CD4-positive, alpha-beta T cell treated with Interleukin-17A for 4 hours (primary cell): ENCODE measurements at regions not wholly inside any gene's neighbourhood (a gene's known extent, or its start where the extent isn't known, plus 50 kb on each side); places are given as distances from the start of the nearest gene placed in this dataset.

ENCODE experiments used
- DNase-seq: peaks from one replicate; pipeline ENCODE4 v3.0.0-alpha.2; 2020; ENCODE audit warnings: mixed read lengths

GRCh38 chr5:14967166-14967565 is 95.6 kb upstream of the ANKH start:
- DNase-seq = no peak

DNA sequence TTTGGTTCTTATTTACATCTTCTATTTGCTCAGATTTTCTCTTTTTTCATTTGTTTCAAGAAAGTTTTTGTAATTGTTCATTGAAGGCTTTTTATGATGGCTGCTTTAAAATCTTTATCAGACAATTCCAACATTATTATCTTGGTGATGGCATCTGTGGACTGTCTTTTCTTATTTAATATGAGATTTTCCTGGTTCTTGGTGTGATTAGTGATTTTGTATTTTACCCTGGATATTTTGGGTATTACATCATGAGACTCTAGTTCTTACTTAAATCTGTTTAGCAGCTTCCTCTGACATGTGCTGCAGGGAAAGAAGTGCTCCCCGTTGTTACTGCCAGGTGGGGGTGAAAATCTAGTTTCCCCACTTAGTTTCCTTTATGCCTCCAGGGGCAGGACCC is 94.2 kb upstream of the ANKH start:
- no peak for DNase-seq

DNA sequence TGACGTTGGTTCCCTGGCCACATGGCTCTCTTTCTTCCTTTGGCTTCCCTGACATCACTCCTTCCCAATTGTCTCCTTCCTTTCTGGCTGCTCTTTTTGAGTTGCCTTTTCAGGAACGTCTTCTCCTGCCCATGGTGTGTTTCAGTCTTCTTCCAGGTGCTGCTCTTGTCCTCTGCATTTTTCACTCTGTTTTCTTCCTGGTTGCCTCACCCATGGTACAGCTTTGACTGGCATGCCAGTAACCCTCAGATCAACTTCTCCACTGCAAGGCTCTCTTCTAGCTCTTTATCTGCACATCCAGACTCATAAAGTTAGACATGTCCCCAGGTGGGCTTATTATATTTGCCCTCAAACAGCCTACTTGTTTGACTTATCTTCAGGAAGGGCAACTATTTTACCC is 91.0 kb upstream of the ANKH start:
- no peak for DNase-seq

- no peak for DNase-seq
These were observed 88.5 kb upstream of the ANKH start for GRCh38 chr5:14960120-14960462.

- DNase-seq = no peak
These were observed 88.0 kb upstream of the ANKH start for GRCh38 chr5:14959399-14960119.

DNA sequence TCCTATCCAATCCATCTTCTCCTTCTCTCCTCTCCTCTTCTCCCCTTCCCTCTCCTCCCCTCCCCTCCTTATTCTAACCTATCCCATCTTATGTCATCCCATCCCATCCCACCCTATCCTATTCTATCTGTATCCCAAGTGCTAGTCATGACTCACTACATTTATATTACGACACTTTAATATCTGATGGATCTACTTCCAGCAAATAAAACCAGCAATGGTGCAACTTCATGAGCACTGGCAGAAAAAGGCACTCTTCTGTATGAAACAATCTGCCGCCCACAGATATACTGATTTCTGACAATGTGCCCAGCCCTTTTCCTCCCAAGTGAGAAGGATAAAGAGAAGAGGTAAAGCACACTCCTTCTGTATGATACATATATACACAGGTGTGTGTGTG is 86.6 kb upstream of the ANKH start:
- no peak for DNase-seq

GRCh38 chr5:14956423-14957046 is 85.0 kb upstream of the ANKH start:
- no peak for DNase-seq

GRCh38 chr5:14954616-14955343 is 83.2 kb upstream of the ANKH start:
- DNase-seq = no peak

GRCh38 chr5:14954216-14954615 is 82.6 kb upstream of the ANKH start:
- DNase-seq = no peak

DNA sequence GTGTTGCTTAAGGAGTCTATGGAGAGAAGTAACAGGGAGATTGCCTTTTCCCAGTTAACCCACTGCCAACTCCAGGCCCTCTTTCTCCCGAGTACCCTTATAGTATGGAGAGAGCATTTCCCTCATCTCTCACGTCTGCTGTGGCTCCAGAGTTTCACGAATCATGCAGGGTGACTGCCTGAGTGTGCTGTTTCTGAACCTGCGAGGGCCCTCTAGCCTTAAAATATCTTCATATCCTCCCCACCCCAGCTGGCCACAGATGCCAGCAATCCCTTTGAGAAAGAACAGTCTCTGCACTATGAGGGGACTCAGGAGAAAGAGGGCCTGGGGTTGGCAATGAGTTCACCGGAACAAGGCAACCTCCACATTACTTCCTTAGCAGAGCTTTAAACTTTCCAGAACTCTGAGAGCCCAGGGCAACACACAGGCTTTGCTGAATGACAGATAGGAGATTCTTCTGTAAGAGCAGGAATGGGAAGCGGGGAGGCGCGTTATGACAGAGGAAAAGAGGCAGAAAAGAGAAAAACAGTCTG is 81.6 kb upstream of the ANKH start:
- no peak for DNase-seq

DNA sequence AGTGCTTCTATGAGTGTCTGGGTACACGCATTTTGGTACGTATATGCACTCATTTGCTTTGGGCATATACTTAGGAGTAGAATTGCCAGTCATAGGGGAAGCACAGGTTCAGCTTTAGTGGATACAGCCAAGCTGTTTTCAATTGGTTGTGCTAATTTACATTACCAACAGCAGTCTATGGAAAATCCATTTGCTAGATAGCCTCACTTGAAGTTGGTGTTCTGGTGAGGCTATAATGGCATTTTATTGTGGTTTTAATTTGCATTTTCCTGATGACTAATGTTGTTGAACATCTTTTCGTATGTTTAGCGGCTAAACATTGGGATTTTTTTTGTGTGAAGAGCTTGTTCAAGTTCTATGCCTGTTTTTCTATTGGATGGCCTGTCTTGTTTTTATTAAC is 76.8 kb upstream of the ANKH start:
- no peak for DNase-seq

GRCh38 chr5:14946815-14947620 is 75.4 kb upstream of the ANKH start:
- peak; percentile 52 for DNase-seq

DNA sequence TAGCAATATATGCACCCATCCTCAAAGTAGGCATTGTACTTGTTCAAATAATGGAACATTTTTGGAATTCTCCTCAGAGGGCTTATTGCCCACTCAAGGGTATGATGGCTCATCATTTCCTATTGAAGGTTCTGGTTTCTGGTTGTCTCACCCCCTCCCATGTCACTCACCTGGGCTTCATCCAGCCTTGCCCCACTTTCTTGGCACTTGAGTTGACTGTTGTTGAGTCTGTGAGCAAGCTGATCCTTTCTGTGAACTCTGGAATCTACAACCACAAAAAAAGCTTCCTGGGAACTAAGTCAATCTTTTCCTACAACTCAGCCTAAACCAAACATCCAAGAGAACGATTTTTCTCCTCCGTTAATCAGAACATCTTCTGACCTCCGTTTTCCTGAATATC is 73.9 kb upstream of the ANKH start:
- no peak for DNase-seq

GRCh38 chr5:14944996-14945395 is 73.4 kb upstream of the ANKH start:
- no peak for DNase-seq

GRCh38 chr5:14944350-14944739 is 72.8 kb upstream of the ANKH start:
- no peak for DNase-seq

DNA sequence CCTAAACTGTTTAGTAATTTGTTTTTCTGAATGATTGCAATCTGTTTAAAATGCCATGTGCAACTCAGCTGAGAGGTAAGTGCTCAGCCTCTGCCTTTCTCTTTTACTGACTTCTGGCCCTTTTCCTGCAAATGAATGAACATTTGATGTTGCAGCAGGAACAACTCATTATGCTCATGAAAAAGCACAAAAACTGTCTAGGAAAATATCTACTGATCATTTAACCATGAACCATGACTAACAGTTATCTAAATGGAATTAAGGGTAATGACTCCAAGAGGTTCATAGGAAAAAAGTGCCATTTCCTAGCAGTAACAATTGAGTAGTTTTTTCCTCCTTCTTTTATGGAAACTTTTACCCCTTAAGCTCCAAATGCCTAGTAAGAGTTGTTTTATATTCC is 70.6 kb upstream of the ANKH start:
- DNase-seq = no peak

DNA sequence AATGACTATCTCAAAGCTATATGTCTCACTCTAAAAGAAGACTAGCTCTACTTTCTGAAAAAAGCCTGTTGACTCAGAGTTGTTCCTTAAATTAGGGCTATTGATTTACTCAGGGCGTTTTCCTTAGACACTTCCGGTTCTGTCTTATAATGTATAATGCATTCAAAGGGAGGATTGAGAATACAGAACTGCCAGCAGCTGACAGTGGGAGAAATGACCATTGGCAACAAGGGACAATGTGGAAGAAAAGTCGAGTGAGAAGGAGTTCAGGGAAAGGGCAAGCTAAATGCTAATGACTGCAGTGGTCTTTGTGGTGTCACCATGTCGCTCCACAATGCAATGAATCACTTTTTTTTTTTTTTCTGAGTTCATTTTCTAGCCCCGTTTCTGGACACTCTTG is 65.7 kb upstream of the ANKH start:
- no peak for DNase-seq

- DNase-seq = no peak
These were observed 65.0 kb upstream of the ANKH start for GRCh38 chr5:14936588-14936987.

- no peak for DNase-seq
These were observed 63.8 kb upstream of the ANKH start for GRCh38 chr5:14935341-14935740.

- no peak for DNase-seq
These were observed 61.4 kb upstream of the ANKH start for GRCh38 chr5:14932902-14933469.

DNA sequence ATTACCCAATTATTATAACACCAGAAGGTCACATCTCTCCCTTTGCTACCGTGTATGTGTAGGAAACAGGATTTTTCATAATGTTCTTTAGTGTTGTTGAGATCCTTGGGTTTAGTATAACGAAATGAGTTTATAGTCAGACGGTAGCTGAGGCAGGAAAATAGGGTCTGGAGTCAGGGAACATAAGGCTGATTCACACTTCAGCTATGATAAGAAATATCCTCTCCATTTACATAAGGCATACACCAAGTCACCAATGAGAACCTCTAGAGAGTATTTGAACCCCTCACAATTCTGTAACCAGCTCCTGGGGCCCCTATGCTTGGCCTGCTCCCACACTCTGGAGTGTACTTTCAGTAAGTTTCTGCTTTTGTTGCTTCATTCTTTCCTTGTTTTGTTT is 58.9 kb upstream of the ANKH start:
- no peak for DNase-seq

- no peak for DNase-seq
These were observed 57.9 kb upstream of the ANKH start for GRCh38 chr5:14929293-14930065.
